Muscle layer of duodenum (tissue), 2 donors: ENCODE measurements at regions not wholly inside any gene's neighbourhood (a gene's known extent, or its start where the extent isn't known, plus 50 kb on each side); places are given as distances from the start of the nearest gene placed in this dataset.
"Not testable (repeated sequence)": the region's sequence is repeated elsewhere in the genome, so short reads cannot be mapped to it uniquely, and the experiment has no call there.

Experiments
- H3K27ac ChIP-seq: one replicate; pipeline ENCODE4 v1.7.0; 2013; ENCODE audit warnings: mild to moderate bottlenecking, low read length
- H3K27me3 ChIP-seq: one replicate; pipeline ENCODE4 v1.7.0; 2013; ENCODE audit warnings: low read depth, mild to moderate bottlenecking, control low read depth, low read length
- H3K36me3 ChIP-seq, 2 donors: one replicate each; pipeline ENCODE4 v1.7.0; 2013; ENCODE audit warnings: low read length in 2 of 2, control low read depth in 1 of 2, mild to moderate bottlenecking in 1 of 2; ENCODE audit not compliant: insufficient read depth in 2 of 2, control insufficient read depth in 1 of 2
- H3K4me1 ChIP-seq, 2 donors: one replicate each; pipeline ENCODE4 v1.7.0; 2013; ENCODE audit warnings: low read length in 2 of 2, mild to moderate bottlenecking in 2 of 2, control low read depth in 1 of 2, moderate library complexity in 1 of 2; ENCODE audit not compliant: insufficient read depth in 2 of 2, control insufficient read depth in 1 of 2
- H3K4me3 ChIP-seq, 2 donors: one replicate each; pipeline ENCODE4 v1.7.0; 2013; ENCODE audit warnings: low read length in 2 of 2, low read depth in 1 of 2, mild to moderate bottlenecking in 1 of 2
- H3K9me3 ChIP-seq, 2 donors: one replicate each; pipeline ENCODE4 v1.7.0; 2013; ENCODE audit warnings: low read length in 2 of 2, control low read depth in 1 of 2, mild to moderate bottlenecking in 1 of 2; ENCODE audit not compliant: control insufficient read depth in 1 of 2
- donor health status: healthy.

DNA sequence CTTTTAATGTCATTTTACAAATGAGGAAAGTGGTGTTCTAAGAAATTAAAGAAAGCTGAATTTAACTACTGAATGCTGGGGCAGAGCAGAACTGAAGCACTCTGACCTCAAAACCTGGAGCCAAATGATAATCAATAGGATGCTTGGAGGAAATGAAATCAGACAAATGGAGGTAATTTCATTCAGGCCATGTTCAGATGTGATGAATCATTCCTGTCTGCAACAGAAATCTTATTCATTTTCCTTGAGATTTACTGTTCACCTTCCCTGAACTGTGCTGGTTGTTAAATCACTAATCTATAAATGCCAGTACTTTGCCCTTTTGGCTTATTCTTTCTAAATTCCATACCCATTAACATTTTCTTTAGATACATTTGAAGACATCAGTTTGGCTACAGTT lies 85.6 kb upstream of the SNX7 start:
- Histone ChIP-seq H3K27me3 (no peaks in the 10 kb centered on the region), H3K9me3 (no peaks in the 10 kb centered on the region), H3K4me1 (no peaks in the 10 kb centered on the region), H3K36me3 (no peaks in the 10 kb centered on the region), H3K27ac (no peak overlapping the region), H3K4me3 (no peak overlapping the region)

DNA sequence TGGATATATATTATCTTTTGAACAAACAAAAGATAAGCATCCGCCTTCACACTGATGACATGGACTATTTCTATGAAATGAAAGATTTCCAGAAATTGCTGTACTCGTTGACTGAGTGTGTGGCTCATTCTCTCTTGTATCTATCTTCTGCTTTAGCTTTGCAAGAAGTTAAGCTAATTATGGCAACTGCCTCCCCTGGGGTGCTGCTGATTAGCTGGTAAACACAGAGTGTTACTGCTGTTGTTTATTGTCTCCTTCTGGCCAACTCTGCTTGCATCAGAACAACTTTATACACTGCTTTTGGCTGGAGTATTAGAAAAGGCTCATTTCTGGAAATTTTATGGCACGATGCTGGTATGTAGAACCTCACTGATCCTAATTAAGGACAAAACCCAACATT lies 95.6 kb upstream of the SNX7 start:
- Histone ChIP-seq H3K4me3 (no peak overlapping the region), H3K27me3 (no peaks in the 10 kb centered on the region), H3K36me3 (no peaks in the 10 kb centered on the region), H3K27ac (no peak overlapping the region), H3K9me3 (no peaks in the 10 kb centered on the region), H3K4me1 (no peaks in the 10 kb centered on the region)

DNA sequence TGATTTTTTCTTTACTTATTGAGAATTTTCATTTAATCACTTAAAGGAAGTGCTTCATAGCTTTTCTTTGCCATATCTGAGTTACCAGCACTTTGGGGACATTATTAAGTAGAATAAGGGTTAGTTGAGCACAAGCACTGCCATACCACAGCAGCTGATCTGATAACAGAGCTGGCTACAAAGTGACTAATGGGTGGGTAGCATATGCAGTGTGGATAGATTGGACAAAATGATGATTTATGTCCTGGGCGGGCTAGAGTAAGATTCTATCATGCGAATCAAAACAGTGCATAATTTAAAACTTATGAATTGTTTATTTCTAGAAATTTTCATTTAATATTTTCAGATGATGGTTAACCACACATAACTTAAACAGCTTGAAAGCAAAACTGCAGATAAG lies 102.2 kb upstream of the SNX7 start:
- Histone ChIP-seq H3K4me3 (no peak overlapping the region), H3K36me3 (no peaks in the 10 kb centered on the region), H3K4me1 (no peaks in the 10 kb centered on the region), H3K27me3 (no peaks in the 10 kb centered on the region), H3K9me3 (no peaks in the 10 kb centered on the region), H3K27ac (no peak overlapping the region)

DNA sequence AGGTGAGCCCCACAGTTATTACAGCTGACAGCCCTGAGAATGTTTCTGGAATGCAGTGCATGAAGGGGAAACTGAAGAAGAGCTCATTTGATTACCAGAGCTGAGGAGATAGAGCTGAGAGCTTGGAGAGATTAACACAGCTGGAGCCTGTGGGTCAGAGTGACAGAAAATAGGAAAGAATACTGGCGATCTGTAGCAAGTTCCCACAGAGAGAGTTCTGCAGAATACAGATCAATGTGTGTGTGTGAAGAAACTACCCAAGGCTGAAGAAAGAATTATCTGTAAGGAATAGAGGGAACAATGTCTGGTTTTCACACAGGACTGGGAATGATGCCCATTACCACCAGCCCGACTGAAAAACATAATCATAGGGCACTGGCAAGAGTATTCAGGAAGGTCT lies 103.6 kb upstream of the SNX7 start:
- H3K36me3 ChIP-seq, result no peaks in the 10 kb centered on the region
- H3K4me1 ChIP-seq, result no peaks in the 10 kb centered on the region
- no peak overlapping the region for H3K27ac ChIP-seq
- no peaks in the 10 kb centered on the region for H3K9me3 ChIP-seq
- H3K4me3 ChIP-seq, result no peak overlapping the region
- no peaks in the 10 kb centered on the region for H3K27me3 ChIP-seq

DNA sequence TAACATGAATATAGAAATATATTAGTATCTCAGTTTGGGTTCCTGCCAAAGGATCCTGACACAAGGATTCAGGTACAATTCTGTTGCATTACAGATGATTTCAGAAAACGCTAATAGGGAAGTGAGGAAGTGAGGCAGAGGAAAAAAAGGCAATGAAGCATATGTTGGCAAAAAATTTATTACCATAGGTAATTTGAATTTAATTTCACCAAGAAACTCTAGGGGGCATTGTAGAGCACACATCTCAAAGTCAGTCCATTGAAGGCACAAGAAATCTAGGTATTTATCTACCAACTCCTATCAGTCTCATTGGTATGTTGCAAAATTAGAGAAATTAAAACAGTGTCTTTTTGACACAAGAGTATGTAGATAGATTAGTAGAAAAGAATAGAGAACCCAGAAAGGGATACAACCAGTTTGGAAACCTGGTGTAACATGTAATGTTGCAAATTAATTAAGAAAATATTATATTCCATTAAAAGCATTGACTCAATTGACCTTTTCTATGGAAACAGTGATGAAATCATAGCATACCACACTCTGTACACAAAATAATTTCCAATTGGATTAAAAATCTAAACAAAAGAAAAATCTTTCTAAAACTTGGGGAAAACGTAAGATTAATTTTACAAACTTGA lies 104.9 kb upstream of the SNX7 start:
- Histone ChIP-seq H3K27ac (no peak overlapping the region), H3K27me3 (no peaks in the 10 kb centered on the region), H3K9me3 (no peaks in the 10 kb centered on the region), H3K4me1 (no peaks in the 10 kb centered on the region), H3K36me3 (no peaks in the 10 kb centered on the region), H3K4me3 (no peak overlapping the region)

DNA sequence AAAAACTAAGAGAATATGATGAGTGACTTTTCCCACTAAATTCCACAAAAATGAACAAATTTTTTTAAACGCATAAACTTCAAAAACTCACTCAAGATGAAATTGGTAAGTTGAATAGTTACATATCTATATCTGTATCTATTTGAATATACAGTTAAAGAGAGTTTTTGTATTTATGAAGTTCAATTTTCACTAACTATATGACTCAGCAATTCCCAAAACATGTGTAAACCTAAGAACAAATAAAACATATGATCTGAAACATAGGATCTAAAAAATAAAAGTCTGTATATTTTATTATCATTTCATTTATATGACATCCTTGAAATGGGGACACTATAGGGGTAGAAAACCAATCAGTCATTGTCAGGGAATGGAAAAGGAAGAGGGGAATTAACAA lies 105.7 kb upstream of the SNX7 start:
- Histone ChIP-seq H3K27ac (no peak overlapping the region), H3K4me1 (no peaks in the 10 kb centered on the region), H3K4me3 (no peak overlapping the region), H3K36me3 (no peaks in the 10 kb centered on the region), H3K9me3 (no peaks in the 10 kb centered on the region), H3K27me3 (no peaks in the 10 kb centered on the region)

DNA sequence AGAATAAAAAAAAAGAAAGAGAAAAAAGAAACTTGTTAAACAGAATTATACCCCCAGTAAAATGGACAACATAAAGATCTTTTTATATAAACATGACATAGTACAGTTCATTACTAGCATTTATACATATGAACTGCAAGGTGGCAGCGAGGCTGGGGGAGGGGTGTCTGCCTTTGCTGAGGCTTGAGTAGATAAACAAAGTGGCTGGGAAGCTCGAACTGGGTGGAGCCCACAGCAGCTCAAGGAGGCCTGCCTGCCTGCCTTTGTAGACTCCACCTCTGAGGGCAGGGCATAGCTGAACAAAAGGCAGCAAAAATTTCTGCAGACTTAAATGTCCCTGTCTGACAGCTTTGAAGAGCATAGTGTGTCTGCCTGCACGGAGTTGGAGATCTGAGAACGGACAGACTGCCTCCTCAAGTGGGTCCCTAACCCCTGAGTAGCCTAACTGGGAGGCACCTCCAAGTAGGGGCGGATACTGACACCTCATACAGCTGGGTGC lies 108.9 kb upstream of the SNX7 start:
- H3K4me3 ChIP-seq, H3K4me1 ChIP-seq, H3K9me3 ChIP-seq, H3K27ac ChIP-seq, H3K27me3 ChIP-seq, H3K36me3 ChIP-seq: not testable (repeated sequence)

DNA sequence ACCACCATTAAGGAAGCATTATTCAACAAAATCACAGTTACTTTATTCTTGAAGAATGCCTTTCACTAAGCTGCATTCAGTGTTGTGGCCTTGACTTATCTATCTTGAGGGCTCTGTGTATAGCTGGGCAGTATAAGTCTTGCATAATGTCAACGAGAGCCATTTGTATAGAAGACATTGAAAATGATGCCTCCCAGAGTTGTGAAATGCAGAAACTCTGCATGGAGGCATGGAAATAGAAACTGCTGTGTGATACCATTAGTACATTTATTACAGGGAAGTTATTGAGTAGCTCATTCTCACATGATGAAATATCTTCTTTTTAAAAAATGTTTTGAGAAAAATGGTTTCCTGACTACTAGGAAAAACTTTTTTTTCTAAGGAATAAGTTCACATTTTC lies 111.4 kb upstream of the SNX7 start:
- Histone ChIP-seq H3K36me3 (no peaks in the 10 kb centered on the region), H3K9me3 (no peaks in the 10 kb centered on the region), H3K4me3 (no peak overlapping the region), H3K27ac (no peak overlapping the region), H3K27me3 (no peaks in the 10 kb centered on the region), H3K4me1 (no peaks in the 10 kb centered on the region)

DNA sequence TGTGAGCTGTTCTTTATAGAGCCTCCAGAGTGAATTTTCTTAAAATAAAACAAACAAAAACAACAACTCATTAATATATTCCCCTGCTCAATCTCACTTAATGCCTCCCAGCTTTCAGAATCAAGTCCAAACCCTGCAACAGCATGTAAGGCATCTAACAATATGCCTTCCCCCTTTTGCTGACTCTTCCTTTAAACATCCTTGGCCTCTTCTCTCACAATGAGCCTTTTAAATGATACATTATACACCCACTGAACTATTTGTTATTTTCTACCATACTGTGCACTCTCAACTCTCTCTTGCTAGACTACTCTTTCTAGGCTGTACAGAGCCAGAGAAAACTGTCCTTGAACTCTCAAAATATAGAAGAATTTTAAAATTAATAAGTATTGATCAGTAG lies 115.2 kb upstream of the SNX7 start:
- H3K4me1 ChIP-seq, result no peaks in the 10 kb centered on the region
- H3K36me3 ChIP-seq, result no peaks in the 10 kb centered on the region
- H3K4me3 ChIP-seq, result no peak overlapping the region
- no peaks in the 10 kb centered on the region for H3K9me3 ChIP-seq
- H3K27me3 ChIP-seq, result no peaks in the 10 kb centered on the region
- H3K27ac ChIP-seq, result no peak overlapping the region

DNA sequence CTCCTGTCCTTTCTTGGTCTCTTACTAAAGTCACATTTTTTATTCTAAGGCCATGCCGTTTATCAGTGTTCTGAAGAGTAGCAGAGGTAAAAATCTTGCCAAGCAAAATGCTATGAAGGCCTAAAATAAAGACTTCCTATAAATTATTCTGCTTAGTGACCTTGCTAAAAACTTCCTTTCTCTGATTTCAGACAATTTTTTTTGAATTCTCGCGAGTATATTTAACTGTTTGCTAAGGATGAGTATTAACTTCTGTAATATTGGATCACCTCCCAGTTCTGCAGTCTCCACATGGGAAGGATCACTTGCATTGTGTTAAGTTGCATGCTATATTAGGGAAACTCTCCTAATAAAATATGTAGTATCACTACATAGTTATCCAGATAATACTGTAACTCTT lies 123.4 kb upstream of the SNX7 start:
- H3K36me3 ChIP-seq, result no peaks in the 10 kb centered on the region
- H3K4me3 ChIP-seq, result no peak overlapping the region
- no peaks in the 10 kb centered on the region for H3K4me1 ChIP-seq
- H3K27me3 ChIP-seq, result no peaks in the 10 kb centered on the region
- H3K27ac ChIP-seq, result no peak overlapping the region
- H3K9me3 ChIP-seq, result no peaks in the 10 kb centered on the region

DNA sequence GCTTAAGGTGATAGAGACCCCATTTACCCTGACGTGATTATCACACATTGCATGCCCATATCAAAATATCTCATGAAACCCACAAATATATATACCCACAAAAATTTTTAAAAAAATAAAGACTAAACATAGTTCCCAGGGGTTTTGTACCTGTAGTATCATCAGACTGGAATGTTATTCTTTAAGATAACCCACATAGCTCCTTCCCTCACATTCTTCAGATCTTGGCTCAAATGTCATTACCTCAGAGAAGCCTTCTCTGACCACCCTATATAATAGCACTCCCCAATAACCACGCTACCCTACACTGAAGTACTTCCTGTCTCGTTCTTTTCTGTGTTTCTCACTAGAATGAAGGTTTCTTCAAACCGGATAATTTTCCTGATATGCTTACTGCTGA lies 138.3 kb upstream of the SNX7 start:
- H3K27me3 ChIP-seq, result no peaks in the 10 kb centered on the region
- no peaks in the 10 kb centered on the region for H3K36me3 ChIP-seq
- no peak overlapping the region for H3K27ac ChIP-seq
- H3K4me1 ChIP-seq, result no peaks in the 10 kb centered on the region
- H3K4me3 ChIP-seq, result no peak overlapping the region
- peaks cover 0 to 10% of the 10 kb centered on the region in 2 donors for H3K9me3 ChIP-seq

DNA sequence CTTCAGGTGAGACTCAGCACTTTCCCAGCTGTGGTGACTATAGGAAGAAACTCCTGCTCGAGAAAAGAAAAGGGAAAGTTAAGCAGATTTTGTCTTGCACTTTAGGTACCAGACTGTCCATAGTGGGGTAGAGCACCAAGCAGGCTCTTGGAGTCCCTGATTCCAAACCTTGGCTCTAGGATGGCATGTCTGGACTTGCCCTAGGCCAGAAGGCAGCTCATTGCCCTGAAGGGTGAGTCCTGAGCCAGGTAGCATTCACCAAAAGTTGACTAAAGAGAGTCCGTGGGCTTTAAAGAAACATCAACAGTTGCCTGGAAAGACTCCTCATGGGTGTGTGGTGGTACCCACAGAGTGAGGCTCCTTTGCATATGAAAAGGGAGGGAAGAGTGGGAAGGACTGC lies 145.2 kb upstream of the SNX7 start:
- Histone ChIP-seq H3K36me3 (no peaks in the 10 kb centered on the region), H3K4me3 (no peak overlapping the region), H3K27ac (no peak overlapping the region), H3K4me1 (no peaks in the 10 kb centered on the region), H3K27me3 (no peaks in the 10 kb centered on the region), H3K9me3 (peaks cover 0 to 3% of the 10 kb centered on the region in 2 donors)
